ENCODE measurements at regions not wholly inside any gene's neighbourhood (a gene's known extent, or its start where the extent isn't known, plus 50 kb on each side); places are given as distances from the start of the nearest gene placed in this dataset.
"Not testable (repeated sequence)": the region's sequence is repeated elsewhere in the genome, so short reads cannot be mapped to it uniquely, and the experiment has no call there.

DNA sequence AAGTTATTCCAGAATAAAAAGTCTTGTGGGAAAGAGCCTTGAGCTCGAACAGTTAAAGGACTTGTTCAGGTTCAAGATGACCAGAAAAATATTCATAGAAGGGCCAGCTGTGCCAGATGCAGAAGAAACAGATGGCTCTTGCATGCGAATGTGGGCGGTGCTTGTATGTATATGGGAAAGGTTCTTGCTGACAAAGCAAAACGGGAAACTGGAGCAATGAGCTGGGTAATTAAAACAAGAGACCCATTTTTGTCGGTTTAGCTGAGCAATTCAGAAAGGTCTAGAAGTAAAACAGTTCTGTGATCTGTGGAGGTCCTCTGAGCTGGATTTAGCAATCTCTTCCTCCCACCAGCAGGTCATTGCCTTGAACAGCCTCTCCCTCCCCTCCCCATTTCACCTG lies 107.2 kb upstream of the MARK1 start:
- H3K27ac Mint-ChIP-seq = no peak overlapping the region
- no peak overlapping the region for H3K4me3 Mint-ChIP-seq (ENCODE audit: low read depth)
- no peaks in the 10 kb centered on the region for H3K9me3 Mint-ChIP-seq (ENCODE audit: low read depth)
- peaks cover 4% of the 10 kb centered on the region for H3K27me3 Mint-ChIP-seq
- TF ChIP-seq, protein P1, sequence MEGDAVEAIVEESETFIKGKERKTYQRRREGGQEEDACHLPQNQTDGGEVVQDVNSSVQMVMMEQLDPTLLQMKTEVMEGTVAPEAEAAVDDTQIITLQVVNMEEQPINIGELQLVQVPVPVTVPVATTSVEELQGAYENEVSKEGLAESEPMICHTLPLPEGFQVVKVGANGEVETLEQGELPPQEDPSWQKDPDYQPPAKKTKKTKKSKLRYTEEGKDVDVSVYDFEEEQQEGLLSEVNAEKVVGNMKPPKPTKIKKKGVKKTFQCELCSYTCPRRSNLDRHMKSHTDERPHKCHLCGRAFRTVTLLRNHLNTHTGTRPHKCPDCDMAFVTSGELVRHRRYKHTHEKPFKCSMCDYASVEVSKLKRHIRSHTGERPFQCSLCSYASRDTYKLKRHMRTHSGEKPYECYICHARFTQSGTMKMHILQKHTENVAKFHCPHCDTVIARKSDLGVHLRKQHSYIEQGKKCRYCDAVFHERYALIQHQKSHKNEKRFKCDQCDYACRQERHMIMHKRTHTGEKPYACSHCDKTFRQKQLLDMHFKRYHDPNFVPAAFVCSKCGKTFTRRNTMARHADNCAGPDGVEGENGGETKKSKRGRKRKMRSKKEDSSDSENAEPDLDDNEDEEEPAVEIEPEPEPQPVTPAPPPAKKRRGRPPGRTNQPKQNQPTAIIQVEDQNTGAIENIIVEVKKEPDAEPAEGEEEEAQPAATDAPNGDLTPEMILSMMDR (IDR thresholded peaks at IDR 0.05; ENCODE audit: unreplicated experiment) = no peak
- H3K36me3 Mint-ChIP-seq (ENCODE audit: insufficient read depth) = no peaks in the 10 kb centered on the region
- H3K4me1 Mint-ChIP-seq (ENCODE audit: low read depth) = no peaks in the 10 kb centered on the region
- no peak for DNase-seq (ENCODE audit: low spot score, unreplicated experiment)

DNA sequence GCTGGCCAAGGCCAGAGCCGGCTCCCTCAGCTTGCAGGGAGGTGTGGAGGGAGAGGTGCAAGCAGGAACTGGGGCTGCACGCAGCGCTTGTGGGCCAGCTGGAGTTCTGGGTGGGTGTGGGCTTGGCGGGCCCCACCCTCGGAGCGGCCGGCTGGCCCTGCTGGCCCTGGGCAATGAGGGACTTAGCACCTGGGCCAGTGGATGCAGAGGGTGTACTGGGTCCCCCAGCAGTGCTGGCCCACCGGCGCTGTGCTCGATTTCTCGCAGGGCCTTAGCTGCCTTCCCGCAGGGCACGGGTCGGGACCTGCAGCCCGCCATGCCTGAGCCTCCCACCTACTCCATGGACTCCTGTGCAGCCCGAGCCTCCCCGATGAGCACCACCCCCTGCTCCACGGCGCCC lies 115.6 kb upstream of the MARK1 start:
- H3K36me3 Mint-ChIP-seq (ENCODE audit: insufficient read depth); H3K4me1 Mint-ChIP-seq (ENCODE audit: low read depth); DNase-seq (ENCODE audit: low spot score, unreplicated experiment); H3K27ac Mint-ChIP-seq; H3K27me3 Mint-ChIP-seq; H3K4me3 Mint-ChIP-seq (ENCODE audit: low read depth); H3K9me3 Mint-ChIP-seq (ENCODE audit: low read depth): not testable (repeated sequence)

DNA sequence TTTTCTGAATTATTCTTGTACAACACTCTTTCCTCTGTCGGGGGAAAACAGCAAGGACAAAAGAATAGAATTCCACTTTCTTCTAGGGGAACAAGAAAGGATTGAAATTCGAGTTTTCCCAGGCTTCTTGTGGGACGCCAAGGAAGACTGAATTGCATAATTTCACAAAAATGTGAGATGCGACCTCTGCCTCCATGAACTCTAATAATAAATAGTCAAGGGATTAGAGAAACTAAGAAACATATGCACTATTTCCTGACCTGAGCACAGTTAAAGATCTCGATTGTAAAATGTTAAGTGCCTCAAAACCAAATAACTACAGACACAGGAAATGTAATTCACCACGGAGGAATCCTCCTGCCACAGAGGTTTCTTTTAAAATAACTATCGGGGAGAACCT lies 117.3 kb upstream of the MARK1 start:
- Mint-ChIP-seq H3K36me3 (ENCODE audit: insufficient read depth) (no peaks in the 10 kb centered on the region), H3K4me1 (ENCODE audit: low read depth) (no peaks in the 10 kb centered on the region), H3K9me3 (ENCODE audit: low read depth) (no peaks in the 10 kb centered on the region), H3K27ac (no peak overlapping the region), H3K4me3 (ENCODE audit: low read depth) (no peak overlapping the region), H3K27me3 (peaks cover 13% of the 10 kb centered on the region)
- TF ChIP-seq, protein P1 (IDR thresholded peaks at IDR 0.05; ENCODE audit: unreplicated experiment) = no peak
- no peak for DNase-seq (ENCODE audit: low spot score, unreplicated experiment)

DNA sequence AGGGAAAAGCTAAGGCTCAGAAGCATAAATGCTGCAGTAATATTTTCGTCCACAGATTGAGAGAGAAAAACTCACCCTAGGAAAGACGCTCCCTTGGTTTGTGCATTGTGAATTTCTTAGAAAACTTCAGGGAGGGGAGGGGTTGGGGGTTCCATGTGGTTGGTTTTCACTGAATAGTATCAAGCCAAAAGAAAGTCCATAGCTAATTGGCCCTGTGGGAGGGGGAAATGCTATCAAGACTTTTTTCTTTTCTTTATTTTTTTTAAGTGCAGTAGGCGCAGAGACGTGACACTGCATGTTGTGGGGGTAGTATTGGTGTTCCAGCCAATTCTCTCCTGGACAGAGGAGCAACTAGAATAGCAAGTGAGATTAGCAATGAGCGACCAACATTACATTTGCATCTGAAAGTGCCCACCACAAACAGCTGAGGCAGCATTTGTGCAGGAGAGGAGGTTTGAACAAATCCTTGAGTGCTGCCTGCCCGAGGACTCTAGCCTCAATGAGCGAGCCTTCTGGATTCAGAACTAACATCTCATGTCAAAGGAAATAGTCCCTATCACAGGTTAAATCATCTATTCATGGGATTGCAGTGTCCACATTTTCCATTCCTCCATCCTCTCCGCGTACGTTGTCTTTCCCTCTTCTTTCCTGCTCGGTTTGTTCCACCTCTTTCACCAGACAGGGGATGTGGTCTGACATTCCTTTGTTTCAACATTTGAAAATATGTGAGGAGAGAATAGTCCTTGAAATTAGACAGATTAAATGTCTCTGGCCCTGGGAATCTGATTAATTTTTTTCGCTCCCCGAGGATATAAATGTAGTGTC lies 118.0 kb upstream of the MARK1 start:
- H3K9me3 Mint-ChIP-seq (ENCODE audit: low read depth) = no peaks in the 10 kb centered on the region
- H3K4me3 Mint-ChIP-seq (ENCODE audit: low read depth) = no peak overlapping the region
- TF ChIP-seq, protein P1 (IDR thresholded peaks at IDR 0.05; ENCODE audit: unreplicated experiment) = no peak
- H3K4me1 Mint-ChIP-seq (ENCODE audit: low read depth) = no peaks in the 10 kb centered on the region
- peaks cover 13% of the 10 kb centered on the region for H3K27me3 Mint-ChIP-seq
- DNase-seq (ENCODE audit: low spot score, unreplicated experiment) = no peak
- no peak overlapping the region for H3K27ac Mint-ChIP-seq
- H3K36me3 Mint-ChIP-seq (ENCODE audit: insufficient read depth) = no peaks in the 10 kb centered on the region

DNA sequence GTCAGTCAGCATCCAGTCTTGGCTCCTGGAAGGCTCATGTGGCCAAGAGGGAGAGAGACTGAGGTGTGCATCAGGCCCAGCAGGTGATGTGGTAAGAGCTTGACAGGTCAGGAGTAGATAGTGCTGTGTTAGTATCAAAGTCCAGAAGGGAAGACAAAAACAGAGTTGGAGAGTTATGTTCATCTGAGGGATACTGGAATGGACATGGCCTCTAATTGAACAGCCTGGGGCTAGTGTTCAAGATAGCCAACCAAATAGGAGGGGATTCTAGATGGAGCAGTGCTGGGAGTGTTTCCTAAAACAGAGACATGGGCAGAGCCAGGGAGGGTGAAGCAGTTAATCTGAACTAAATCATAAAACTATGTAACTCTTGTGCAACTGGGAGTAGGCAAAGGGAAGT lies 120.7 kb upstream of the MARK1 start:
- no peak overlapping the region for H3K4me3 Mint-ChIP-seq (ENCODE audit: low read depth)
- no peaks in the 10 kb centered on the region for H3K4me1 Mint-ChIP-seq (ENCODE audit: low read depth)
- H3K36me3 Mint-ChIP-seq (ENCODE audit: insufficient read depth) = no peaks in the 10 kb centered on the region
- no peak for DNase-seq (ENCODE audit: low spot score, unreplicated experiment)
- TF ChIP-seq, protein P1 (IDR thresholded peaks at IDR 0.05; ENCODE audit: unreplicated experiment) = no peak
- peaks cover 13% of the 10 kb centered on the region for H3K27me3 Mint-ChIP-seq
- no peak overlapping the region for H3K27ac Mint-ChIP-seq
- H3K9me3 Mint-ChIP-seq (ENCODE audit: low read depth) = no peaks in the 10 kb centered on the region

DNA sequence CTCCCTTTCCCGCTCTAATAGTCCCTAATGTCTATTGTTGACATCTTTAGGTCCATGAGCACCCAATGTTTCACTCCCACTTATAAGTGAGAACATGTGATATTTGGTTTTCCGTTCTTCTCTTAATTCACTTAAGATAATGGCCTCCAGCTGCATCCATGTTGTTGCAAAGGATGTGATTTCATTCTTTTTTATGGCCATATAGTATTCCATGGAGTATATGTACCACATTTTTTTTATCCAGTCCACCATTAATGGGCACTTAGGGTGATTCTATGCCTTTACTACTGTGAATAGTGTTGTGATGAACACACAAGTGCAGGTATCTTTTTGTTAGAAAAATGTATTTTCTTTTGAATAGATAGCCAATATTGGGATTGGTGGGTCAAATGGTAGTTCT lies 126.0 kb upstream of the RAB3GAP2 start:
- DNase-seq (ENCODE audit: low spot score, unreplicated experiment) = no peak
- TF ChIP-seq, protein P1 (IDR thresholded peaks at IDR 0.05; ENCODE audit: unreplicated experiment) = no peak
- Mint-ChIP-seq H3K9me3 (ENCODE audit: low read depth) (no peaks in the 10 kb centered on the region), H3K27ac (no peak overlapping the region), H3K36me3 (ENCODE audit: insufficient read depth) (no peaks in the 10 kb centered on the region), H3K27me3 (peaks cover 41% of the 10 kb centered on the region), H3K4me1 (ENCODE audit: low read depth) (no peaks in the 10 kb centered on the region), H3K4me3 (ENCODE audit: low read depth) (no peak overlapping the region)
